ENCODE measurements at regions not wholly inside any gene's neighbourhood (a gene's known extent, or its start where the extent isn't known, plus 50 kb on each side); places are given as distances from the start of the nearest gene placed in this dataset.

DNA sequence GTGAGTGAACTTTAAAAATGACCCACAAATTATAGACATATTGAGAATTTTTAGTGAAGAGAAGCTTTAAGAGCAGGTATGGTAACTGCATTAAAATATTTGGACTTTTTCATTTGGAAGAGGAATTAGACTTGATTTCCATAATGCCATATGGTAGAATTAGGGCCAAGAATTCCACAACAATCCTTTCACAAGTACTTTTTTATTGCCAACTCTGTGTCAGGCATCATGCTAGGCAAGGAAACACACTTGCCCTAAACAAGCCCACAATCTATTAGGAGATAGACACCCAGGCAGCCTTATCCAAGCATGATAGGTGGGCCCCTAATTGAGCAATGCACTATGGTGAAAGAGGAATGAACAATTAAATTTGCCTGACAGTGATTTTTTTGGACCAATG is 353.0 kb downstream of the TGFB2 start (continued):
- TF ChIP-seq, protein P1, sequence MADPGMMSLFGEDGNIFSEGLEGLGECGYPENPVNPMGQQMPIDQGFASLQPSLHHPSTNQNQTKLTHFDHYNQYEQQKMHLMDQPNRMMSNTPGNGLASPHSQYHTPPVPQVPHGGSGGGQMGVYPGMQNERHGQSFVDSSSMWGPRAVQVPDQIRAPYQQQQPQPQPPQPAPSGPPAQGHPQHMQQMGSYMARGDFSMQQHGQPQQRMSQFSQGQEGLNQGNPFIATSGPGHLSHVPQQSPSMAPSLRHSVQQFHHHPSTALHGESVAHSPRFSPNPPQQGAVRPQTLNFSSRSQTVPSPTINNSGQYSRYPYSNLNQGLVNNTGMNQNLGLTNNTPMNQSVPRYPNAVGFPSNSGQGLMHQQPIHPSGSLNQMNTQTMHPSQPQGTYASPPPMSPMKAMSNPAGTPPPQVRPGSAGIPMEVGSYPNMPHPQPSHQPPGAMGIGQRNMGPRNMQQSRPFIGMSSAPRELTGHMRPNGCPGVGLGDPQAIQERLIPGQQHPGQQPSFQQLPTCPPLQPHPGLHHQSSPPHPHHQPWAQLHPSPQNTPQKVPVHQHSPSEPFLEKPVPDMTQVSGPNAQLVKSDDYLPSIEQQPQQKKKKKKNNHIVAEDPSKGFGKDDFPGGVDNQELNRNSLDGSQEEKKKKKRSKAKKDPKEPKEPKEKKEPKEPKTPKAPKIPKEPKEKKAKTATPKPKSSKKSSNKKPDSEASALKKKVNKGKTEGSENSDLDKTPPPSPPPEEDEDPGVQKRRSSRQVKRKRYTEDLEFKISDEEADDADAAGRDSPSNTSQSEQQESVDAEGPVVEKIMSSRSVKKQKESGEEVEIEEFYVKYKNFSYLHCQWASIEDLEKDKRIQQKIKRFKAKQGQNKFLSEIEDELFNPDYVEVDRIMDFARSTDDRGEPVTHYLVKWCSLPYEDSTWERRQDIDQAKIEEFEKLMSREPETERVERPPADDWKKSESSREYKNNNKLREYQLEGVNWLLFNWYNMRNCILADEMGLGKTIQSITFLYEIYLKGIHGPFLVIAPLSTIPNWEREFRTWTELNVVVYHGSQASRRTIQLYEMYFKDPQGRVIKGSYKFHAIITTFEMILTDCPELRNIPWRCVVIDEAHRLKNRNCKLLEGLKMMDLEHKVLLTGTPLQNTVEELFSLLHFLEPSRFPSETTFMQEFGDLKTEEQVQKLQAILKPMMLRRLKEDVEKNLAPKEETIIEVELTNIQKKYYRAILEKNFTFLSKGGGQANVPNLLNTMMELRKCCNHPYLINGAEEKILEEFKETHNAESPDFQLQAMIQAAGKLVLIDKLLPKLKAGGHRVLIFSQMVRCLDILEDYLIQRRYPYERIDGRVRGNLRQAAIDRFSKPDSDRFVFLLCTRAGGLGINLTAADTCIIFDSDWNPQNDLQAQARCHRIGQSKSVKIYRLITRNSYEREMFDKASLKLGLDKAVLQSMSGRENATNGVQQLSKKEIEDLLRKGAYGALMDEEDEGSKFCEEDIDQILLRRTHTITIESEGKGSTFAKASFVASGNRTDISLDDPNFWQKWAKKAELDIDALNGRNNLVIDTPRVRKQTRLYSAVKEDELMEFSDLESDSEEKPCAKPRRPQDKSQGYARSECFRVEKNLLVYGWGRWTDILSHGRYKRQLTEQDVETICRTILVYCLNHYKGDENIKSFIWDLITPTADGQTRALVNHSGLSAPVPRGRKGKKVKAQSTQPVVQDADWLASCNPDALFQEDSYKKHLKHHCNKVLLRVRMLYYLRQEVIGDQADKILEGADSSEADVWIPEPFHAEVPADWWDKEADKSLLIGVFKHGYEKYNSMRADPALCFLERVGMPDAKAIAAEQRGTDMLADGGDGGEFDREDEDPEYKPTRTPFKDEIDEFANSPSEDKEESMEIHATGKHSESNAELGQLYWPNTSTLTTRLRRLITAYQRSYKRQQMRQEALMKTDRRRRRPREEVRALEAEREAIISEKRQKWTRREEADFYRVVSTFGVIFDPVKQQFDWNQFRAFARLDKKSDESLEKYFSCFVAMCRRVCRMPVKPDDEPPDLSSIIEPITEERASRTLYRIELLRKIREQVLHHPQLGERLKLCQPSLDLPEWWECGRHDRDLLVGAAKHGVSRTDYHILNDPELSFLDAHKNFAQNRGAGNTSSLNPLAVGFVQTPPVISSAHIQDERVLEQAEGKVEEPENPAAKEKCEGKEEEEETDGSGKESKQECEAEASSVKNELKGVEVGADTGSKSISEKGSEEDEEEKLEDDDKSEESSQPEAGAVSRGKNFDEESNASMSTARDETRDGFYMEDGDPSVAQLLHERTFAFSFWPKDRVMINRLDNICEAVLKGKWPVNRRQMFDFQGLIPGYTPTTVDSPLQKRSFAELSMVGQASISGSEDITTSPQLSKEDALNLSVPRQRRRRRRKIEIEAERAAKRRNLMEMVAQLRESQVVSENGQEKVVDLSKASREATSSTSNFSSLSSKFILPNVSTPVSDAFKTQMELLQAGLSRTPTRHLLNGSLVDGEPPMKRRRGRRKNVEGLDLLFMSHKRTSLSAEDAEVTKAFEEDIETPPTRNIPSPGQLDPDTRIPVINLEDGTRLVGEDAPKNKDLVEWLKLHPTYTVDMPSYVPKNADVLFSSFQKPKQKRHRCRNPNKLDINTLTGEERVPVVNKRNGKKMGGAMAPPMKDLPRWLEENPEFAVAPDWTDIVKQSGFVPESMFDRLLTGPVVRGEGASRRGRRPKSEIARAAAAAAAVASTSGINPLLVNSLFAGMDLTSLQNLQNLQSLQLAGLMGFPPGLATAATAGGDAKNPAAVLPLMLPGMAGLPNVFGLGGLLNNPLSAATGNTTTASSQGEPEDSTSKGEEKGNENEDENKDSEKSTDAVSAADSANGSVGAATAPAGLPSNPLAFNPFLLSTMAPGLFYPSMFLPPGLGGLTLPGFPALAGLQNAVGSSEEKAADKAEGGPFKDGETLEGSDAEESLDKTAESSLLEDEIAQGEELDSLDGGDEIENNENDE (IDR thresholded peaks at IDR 0.05; ENCODE audit: insufficient replicate concordance, low read length), result no peak
